Skeletal muscle tissue (tissue), 3 donors: ENCODE measurements at regions not wholly inside any gene's neighbourhood (a gene's known extent, or its start where the extent isn't known, plus 50 kb on each side); places are given as distances from the start of the nearest gene placed in this dataset.

Source experiments
- H3K27ac ChIP-seq: one replicate; pipeline ENCODE4 v1.7.0; 2013; ENCODE audit warnings: mild to moderate bottlenecking, low read depth, low read length, inconsistent platforms
- H3K27me3 ChIP-seq, 3 donors: one replicate each; pipeline ENCODE4 v1.7.0; 2013; ENCODE audit warnings: low read length in 3 of 3; ENCODE audit not compliant: control insufficient read depth in 3 of 3, insufficient read depth in 3 of 3
- H3K36me3 ChIP-seq, 3 donors: one replicate each; pipeline ENCODE4 v1.7.0; 2013; ENCODE audit warnings: low read length in 3 of 3; ENCODE audit not compliant: control insufficient read depth in 3 of 3, insufficient read depth in 3 of 3
- H3K4me1 ChIP-seq, 3 donors: one replicate each; pipeline ENCODE4 v1.7.0; 2013; ENCODE audit warnings: low read length in 3 of 3, mild to moderate bottlenecking in 3 of 3; ENCODE audit not compliant: control insufficient read depth in 3 of 3, insufficient read depth in 3 of 3
- H3K4me3 ChIP-seq, 3 donors: one replicate each; pipeline ENCODE4 v1.7.0; 2013; ENCODE audit warnings: low read length in 3 of 3
- H3K9ac ChIP-seq, 3 donors: one replicate each; pipeline ENCODE4 v1.7.0; 2013; ENCODE audit warnings: low read length in 3 of 3, mild to moderate bottlenecking in 3 of 3, moderate library complexity in 2 of 3, low read depth in 1 of 3
- H3K9me3 ChIP-seq, 3 donors: one replicate each; pipeline ENCODE4 v1.7.0; 2013; ENCODE audit warnings: low read length in 3 of 3; ENCODE audit not compliant: control insufficient read depth in 3 of 3
- donor health status: Osteomylitis.

- no peak overlapping the region for H3K4me3 ChIP-seq
Measured at GRCh38 chr18:40752316-40752715, 1202.7 kb upstream of the PIK3C3 start.

DNA sequence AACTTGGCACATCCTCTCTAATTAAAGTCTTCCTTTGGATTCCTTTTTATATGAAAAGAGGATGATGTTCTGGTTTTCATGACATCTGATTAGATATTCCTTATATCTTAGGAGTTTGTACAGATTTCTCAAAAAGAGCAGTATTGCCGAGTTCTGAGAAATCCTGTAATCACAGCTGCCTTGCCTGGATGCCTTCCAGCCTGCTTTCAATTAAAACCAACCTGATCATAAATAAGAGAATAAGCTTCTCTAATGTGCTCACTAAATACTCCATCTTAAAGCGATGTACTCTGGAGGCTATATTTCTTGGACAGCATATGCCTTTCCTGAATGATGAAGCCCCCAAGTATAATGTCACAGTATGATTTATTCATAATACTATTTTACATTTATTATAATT, 1203.8 kb upstream of the PIK3C3 start:
- Histone ChIP-seq H3K27me3 (no peaks in the 10 kb centered on the region), H3K4me1 (no peaks in the 10 kb centered on the region), H3K36me3 (no peaks in the 10 kb centered on the region), H3K4me3 (no peak overlapping the region), H3K27ac (no peak overlapping the region), H3K9ac (no peak overlapping the region), H3K9me3 (no peaks in the 10 kb centered on the region)

More at GRCh38 chr18:40752316-40752715, 1202.7 kb upstream of the PIK3C3 start:
- Histone ChIP-seq H3K27ac (no peak overlapping the region), H3K27me3 (no peaks in the 10 kb centered on the region), H3K36me3 (no peaks in the 10 kb centered on the region), H3K9ac (no peak overlapping the region), H3K9me3 (no peaks in the 10 kb centered on the region), H3K4me1 (no peaks in the 10 kb centered on the region)

DNA sequence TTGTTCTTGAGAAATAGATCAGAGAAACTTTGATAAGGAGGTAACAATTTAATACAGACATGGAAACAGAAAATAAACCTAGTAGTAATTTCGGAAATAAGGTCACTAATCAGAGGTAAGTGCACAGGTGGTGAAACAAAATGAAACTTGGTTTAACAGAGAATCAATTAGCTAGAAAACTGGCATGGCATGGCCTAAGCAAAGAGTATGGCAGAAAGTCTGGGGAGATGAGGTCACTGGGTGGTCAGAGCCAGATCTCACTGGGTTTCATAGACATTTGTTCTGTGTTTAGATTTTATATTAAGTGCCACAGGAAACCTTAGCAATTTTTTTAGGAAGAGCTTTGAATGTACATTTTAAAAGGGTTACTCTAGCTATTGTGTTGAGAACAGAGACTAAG, 1216.0 kb upstream of the PIK3C3 start:
- no peaks in the 10 kb centered on the region for H3K36me3 ChIP-seq
- no peak overlapping the region for H3K4me3 ChIP-seq
- H3K9me3 ChIP-seq, result peaks cover 0 to 2% (median 0%) of the 10 kb centered on the region in 3 donors
- no peak overlapping the region for H3K27ac ChIP-seq
- H3K4me1 ChIP-seq, result no peaks in the 10 kb centered on the region
- no peaks in the 10 kb centered on the region for H3K27me3 ChIP-seq
- no peak overlapping the region for H3K9ac ChIP-seq

DNA sequence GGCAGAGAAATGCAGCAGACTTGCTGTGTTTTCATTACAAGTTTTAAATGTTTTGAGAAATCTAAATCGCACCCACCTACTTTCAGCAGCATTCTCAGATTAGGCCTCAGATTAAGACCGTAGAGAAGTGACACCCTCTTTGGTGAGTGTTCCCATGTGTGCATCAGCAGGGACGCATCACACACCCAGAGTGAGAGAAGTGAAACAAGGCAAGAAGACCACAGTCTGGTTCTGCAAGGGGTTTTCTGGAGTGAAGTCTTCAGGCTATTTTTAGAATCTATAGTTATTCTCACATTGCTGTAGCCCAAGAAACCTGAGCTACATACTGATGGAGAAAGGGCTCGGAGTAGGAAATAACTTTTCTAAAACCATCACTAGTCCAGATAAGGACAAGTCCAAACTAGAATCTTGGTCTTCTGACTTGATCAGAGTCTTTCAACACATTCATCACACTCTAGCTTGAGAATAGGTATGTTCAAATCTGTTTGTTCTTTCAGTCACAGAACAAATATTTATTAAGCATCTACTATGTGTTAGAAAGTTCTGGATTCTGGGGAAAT, 1216.6 kb upstream of the PIK3C3 start:
- no peaks in the 10 kb centered on the region for H3K27me3 ChIP-seq
- no peaks in the 10 kb centered on the region for H3K4me1 ChIP-seq
- H3K4me3 ChIP-seq, result no peak overlapping the region
- H3K36me3 ChIP-seq, result no peaks in the 10 kb centered on the region
- peaks cover 0 to 2% (median 0%) of the 10 kb centered on the region in 3 donors for H3K9me3 ChIP-seq
- H3K9ac ChIP-seq, result no peak overlapping the region
- H3K27ac ChIP-seq, result no peak overlapping the region

- Histone ChIP-seq H3K36me3 (no peaks in the 10 kb centered on the region), H3K9me3 (no peaks in the 10 kb centered on the region), H3K27me3 (no peaks in the 10 kb centered on the region), H3K4me3 (no peak overlapping the region), H3K4me1 (no peaks in the 10 kb centered on the region), H3K27ac (no peak overlapping the region), H3K9ac (no peak overlapping the region)
Measured at GRCh38 chr18:40708726-40709125, 1246.3 kb upstream of the PIK3C3 start.

DNA sequence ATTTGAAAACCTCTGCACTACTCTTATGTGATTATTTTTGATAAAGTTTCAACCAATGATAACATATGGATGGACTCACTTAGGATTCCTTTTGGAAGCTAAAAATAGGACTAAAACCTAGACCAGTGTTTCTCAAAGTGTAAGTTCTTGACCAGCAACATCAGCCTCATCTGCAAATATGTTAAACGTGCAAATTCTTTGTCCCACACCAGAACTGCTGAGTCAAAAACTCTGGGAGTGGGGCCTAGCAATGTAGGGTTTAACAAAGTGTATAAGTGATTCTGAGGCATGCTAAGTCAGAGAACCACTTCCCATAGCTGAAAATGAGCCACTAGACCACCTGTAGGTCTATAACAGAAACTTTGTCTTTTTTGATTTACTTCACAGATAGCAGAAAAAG, 1247.2 kb upstream of the PIK3C3 start:
- H3K27me3 ChIP-seq, result no peaks in the 10 kb centered on the region
- no peaks in the 10 kb centered on the region for H3K4me1 ChIP-seq
- H3K27ac ChIP-seq, result no peak overlapping the region
- no peaks in the 10 kb centered on the region for H3K9me3 ChIP-seq
- no peak overlapping the region for H3K9ac ChIP-seq
- H3K36me3 ChIP-seq, result no peaks in the 10 kb centered on the region
- no peak overlapping the region for H3K4me3 ChIP-seq

DNA sequence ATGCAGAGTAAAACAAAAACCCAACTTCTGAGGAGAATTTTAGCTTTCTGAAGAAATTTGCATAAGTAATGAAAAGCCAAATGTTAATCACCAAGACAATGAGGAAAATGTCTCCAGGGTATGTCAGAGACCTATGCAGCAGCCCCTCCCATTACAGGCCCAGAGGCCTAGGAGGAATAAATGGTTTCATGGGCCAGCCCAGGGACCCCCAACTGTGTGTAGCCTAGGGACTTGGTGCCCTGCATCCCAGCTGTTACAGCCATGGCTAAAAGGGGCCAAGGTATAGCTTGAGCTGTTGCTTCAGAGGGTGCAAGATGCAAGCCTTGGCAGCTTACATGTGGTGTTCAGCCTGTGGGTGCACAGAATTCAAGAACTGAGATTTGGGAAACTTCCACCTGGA, 1256.9 kb upstream of the PIK3C3 start:
- Histone ChIP-seq H3K27ac (no peak overlapping the region), H3K9me3 (peaks cover 0 to 3% (median 0%) of the 10 kb centered on the region in 3 donors), H3K36me3 (no peaks in the 10 kb centered on the region), H3K27me3 (no peaks in the 10 kb centered on the region), H3K4me1 (no peaks in the 10 kb centered on the region), H3K9ac (no peak overlapping the region), H3K4me3 (no peak overlapping the region)

GRCh38 chr18:40695526-40695925, 1259.5 kb upstream of the PIK3C3 start:
- no peak overlapping the region for H3K27ac ChIP-seq
- no peaks in the 10 kb centered on the region for H3K36me3 ChIP-seq
- H3K4me1 ChIP-seq, result no peaks in the 10 kb centered on the region

GRCh38 chr18:40692871-40693270, 1262.2 kb upstream of the PIK3C3 start:
- H3K9me3 ChIP-seq, result no peaks in the 10 kb centered on the region
- H3K4me3 ChIP-seq, result no peak overlapping the region
- H3K27me3 ChIP-seq, result no peaks in the 10 kb centered on the region
- no peak overlapping the region for H3K27ac ChIP-seq
- H3K36me3 ChIP-seq, result no peaks in the 10 kb centered on the region
- H3K4me1 ChIP-seq, result no peaks in the 10 kb centered on the region
- no peak overlapping the region for H3K9ac ChIP-seq

More at GRCh38 chr18:40695526-40695925, 1259.5 kb upstream of the PIK3C3 start:
- Histone ChIP-seq H3K9me3 (no peaks in the 10 kb centered on the region), H3K9ac (no peak overlapping the region), H3K4me3 (no peak overlapping the region), H3K27me3 (no peaks in the 10 kb centered on the region)

- Histone ChIP-seq H3K27ac (no peak overlapping the region), H3K4me1 (no peaks in the 10 kb centered on the region), H3K4me3 (no peak overlapping the region)
Measured at GRCh38 chr18:40690062-40690461, 1265.0 kb upstream of the PIK3C3 start.

More at GRCh38 chr18:40690062-40690461, 1265.0 kb upstream of the PIK3C3 start:
- Histone ChIP-seq H3K36me3 (no peaks in the 10 kb centered on the region), H3K27me3 (no peaks in the 10 kb centered on the region), H3K9me3 (no peaks in the 10 kb centered on the region), H3K9ac (no peak overlapping the region)
